Neural progenitor cell (in vitro differentiated cells): ENCODE measurements at regions not wholly inside any gene's neighbourhood (a gene's known extent, or its start where the extent isn't known, plus 50 kb on each side); places are given as distances from the start of the nearest gene placed in this dataset.

Experiments used
- DNase-seq: peaks from one replicate; pipeline ENCODE4 v3.0.0-alpha.2; 2016; ENCODE audit warnings: low spot score
- H2AFZ ChIP-seq: fragments of 200-600 bp; sonication (generic); replicated peaks from 2 replicates; pipeline ENCODE4 v1.6.1; 2016; ENCODE audit warnings: antibody characterized with exemption
- H3F3A ChIP-seq: fragments of 200-600 bp; sonication (generic); 2 replicates; pipeline ENCODE4 v1.6.1; 2016; ENCODE audit warnings: antibody characterized with exemption, low read depth
- H3K27ac ChIP-seq: fragments of 200-600 bp; sonication (generic); 2 replicates; pipeline ENCODE4 v1.5.1; 2016; ENCODE audit warnings: mild to moderate bottlenecking
- H3K27me3 ChIP-seq: fragments of 200-600 bp; sonication (generic); 2 replicates; pipeline ENCODE4 v1.6.1; 2016; ENCODE audit warnings: mild to moderate bottlenecking, moderate library complexity
- H3K36me3 ChIP-seq: fragments of 200-600 bp; sonication (generic); 2 replicates; pipeline ENCODE4 v1.5.1; 2016
- H3K4me1 ChIP-seq: fragments of 200-600 bp; sonication (generic); 2 replicates; pipeline ENCODE4 v1.6.1; 2016; ENCODE audit warnings: mixed run types
- H3K4me2 ChIP-seq: fragments of 200-600 bp; sonication (generic); 2 replicates; pipeline ENCODE4 v1.6.1; 2016
- H3K4me3 ChIP-seq: fragments of 200-600 bp; sonication (generic); 2 replicates; pipeline ENCODE4 v1.5.1; 2016
- H3K79me2 ChIP-seq: fragments of 200-600 bp; sonication (generic); 2 replicates; pipeline ENCODE4 v1.6.1; 2016; ENCODE audit warnings: low read depth
- H3K9ac ChIP-seq: fragments of 200-600 bp; sonication (generic); 2 replicates; pipeline ENCODE4 v1.6.1; 2016
- H3K9me3 ChIP-seq: fragments of 200-600 bp; sonication (generic); 2 replicates; pipeline ENCODE4 v1.5.1; 2016; ENCODE audit warnings: low read depth
- H4K20me1 ChIP-seq: fragments of 200-600 bp; sonication (generic); 2 replicates; pipeline ENCODE4 v1.6.1; 2016; ENCODE audit warnings: low read depth
- H3K27ac Mint-ChIP-seq: 3 replicates; pipeline ENCODE4 v1.8.0; 2021; ENCODE audit warnings: mixed read lengths
- H3K27me3 Mint-ChIP-seq: 2 replicates; pipeline ENCODE4 v1.8.0; 2022; ENCODE audit warnings: low read depth, mild to moderate bottlenecking, inconsistent platforms, moderate library complexity, mixed read lengths; ENCODE audit not compliant: insufficient read depth
- H3K36me3 Mint-ChIP-seq: 3 replicates; pipeline ENCODE4 v1.8.0; 2021; ENCODE audit warnings: mixed read lengths
- H3K4me1 Mint-ChIP-seq: 3 replicates; pipeline ENCODE4 v1.8.0; 2021; ENCODE audit warnings: mixed read lengths
- H3K4me3 Mint-ChIP-seq: 3 replicates; pipeline ENCODE4 v1.8.0; 2021; ENCODE audit warnings: mild to moderate bottlenecking, moderate library complexity, mixed read lengths
- H3K9me3 Mint-ChIP-seq: 3 replicates; pipeline ENCODE4 v1.8.0; 2020; ENCODE audit warnings: mixed read lengths
- EZH2 ChIP-seq: fragments of 200-600 bp; sonication (generic); IDR thresholded peaks from 2 replicates; pipeline ENCODE4 v1.6.1; 2017; ENCODE audit warnings: antibody characterized with exemption, mild to moderate bottlenecking, moderate library complexity
- EZH2phosphoT487 ChIP-seq: fragments of 200-600 bp; sonication (generic); IDR thresholded peaks from 2 replicates; pipeline ENCODE4 v1.6.1; 2017; ENCODE audit warnings: antibody characterized with exemption
- TF ChIP-seq, protein P1 (sequence below): fragments of 200-600 bp; sonication (generic); IDR thresholded peaks from 2 replicates; pipeline ENCODE4 v1.5.1; 2017; ENCODE audit warnings: antibody characterized with exemption, mild to moderate bottlenecking

- no peak overlapping the region for H3K27ac ChIP-seq
- H3K4me1 ChIP-seq: peaks cover 3% of the 10 kb centered on the region
- H3K27me3 Mint-ChIP-seq: peaks cover 3% of the 10 kb centered on the region
- no peak for TF ChIP-seq EZH2
- TF ChIP-seq EZH2phosphoT487: no peak
- TF ChIP-seq, protein P1, sequence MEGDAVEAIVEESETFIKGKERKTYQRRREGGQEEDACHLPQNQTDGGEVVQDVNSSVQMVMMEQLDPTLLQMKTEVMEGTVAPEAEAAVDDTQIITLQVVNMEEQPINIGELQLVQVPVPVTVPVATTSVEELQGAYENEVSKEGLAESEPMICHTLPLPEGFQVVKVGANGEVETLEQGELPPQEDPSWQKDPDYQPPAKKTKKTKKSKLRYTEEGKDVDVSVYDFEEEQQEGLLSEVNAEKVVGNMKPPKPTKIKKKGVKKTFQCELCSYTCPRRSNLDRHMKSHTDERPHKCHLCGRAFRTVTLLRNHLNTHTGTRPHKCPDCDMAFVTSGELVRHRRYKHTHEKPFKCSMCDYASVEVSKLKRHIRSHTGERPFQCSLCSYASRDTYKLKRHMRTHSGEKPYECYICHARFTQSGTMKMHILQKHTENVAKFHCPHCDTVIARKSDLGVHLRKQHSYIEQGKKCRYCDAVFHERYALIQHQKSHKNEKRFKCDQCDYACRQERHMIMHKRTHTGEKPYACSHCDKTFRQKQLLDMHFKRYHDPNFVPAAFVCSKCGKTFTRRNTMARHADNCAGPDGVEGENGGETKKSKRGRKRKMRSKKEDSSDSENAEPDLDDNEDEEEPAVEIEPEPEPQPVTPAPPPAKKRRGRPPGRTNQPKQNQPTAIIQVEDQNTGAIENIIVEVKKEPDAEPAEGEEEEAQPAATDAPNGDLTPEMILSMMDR: no peak
- peaks cover 4% of the 10 kb centered on the region for H3K9me3 ChIP-seq
- H3K4me3 Mint-ChIP-seq: no peak overlapping the region
- no peaks in the 10 kb centered on the region for H3K36me3 ChIP-seq
- peaks cover under 1% of the 10 kb centered on the region for H3K27me3 ChIP-seq
- H3K4me2 ChIP-seq: no peak overlapping the region
- no peaks in the 10 kb centered on the region for H3K36me3 Mint-ChIP-seq
- H3K9ac ChIP-seq: no peak overlapping the region
- no peak overlapping the region for H3K4me3 ChIP-seq
- H2AFZ ChIP-seq: no peak overlapping the region
- no peak overlapping the region for H3K27ac Mint-ChIP-seq
- H3F3A ChIP-seq: peaks cover 8% of the 10 kb centered on the region
- H3K79me2 ChIP-seq: no peaks in the 10 kb centered on the region
- H3K9me3 Mint-ChIP-seq: peaks cover 11% of the 10 kb centered on the region
- H3K4me1 Mint-ChIP-seq: no peaks in the 10 kb centered on the region
- no peaks in the 10 kb centered on the region for H4K20me1 ChIP-seq
- no peak for DNase-seq
Observed at GRCh38 chr1:147409886-147410285, 131.4 kb upstream of the BCL9 start.

DNA sequence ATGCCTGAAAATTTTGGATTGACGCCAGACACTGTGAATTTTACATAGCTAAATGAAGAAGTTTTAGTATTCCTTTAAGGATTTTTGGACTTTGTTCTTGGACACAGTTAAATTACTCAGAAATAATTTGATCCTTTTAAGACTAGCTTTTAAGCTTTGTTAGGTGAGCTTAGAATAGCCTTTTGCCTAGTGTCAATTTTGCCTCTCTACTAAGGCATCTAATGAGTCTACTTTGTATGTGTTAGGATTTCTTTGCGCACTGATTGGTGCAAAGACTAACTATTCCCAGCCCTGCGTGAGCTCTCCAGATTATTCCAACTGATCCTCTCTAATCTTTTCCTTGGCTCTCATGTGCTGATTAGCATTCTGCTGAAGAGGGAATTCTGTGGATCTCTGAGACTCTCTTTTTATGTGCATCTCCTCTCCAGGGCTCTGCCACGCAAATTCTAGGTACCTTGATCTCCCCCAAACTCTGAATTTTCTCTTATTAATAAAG lies 128.1 kb upstream of the BCL9 start:
- Histone ChIP-seq H3K79me2 (no peaks in the 10 kb centered on the region), H2AFZ (no peak overlapping the region), H3K4me1 (peaks cover 3% of the 10 kb centered on the region), H3K27me3 (peaks cover 13% of the 10 kb centered on the region), H3F3A (peaks cover 8% of the 10 kb centered on the region), H3K4me3 (no peak overlapping the region), H3K9ac (no peak overlapping the region), H3K4me2 (peak overlapping the region; percentile 2), H3K9me3 (peaks cover 4% of the 10 kb centered on the region), H4K20me1 (no peaks in the 10 kb centered on the region), H3K27ac (no peak overlapping the region), H3K36me3 (no peaks in the 10 kb centered on the region)
- TF ChIP-seq EZH2 (no peak), EZH2phosphoT487 (peak; percentile 99)
- TF ChIP-seq, protein P1: no peak
- DNase-seq: peak; percentile 73
- Mint-ChIP-seq H3K4me1 (no peaks in the 10 kb centered on the region), H3K36me3 (no peaks in the 10 kb centered on the region), H3K9me3 (peaks cover 8% of the 10 kb centered on the region), H3K4me3 (no peak overlapping the region), H3K27ac (no peak overlapping the region), H3K27me3 (peaks cover 3% of the 10 kb centered on the region)

GRCh38 chr1:147414505-147415163 lies 126.7 kb upstream of the BCL9 start:
- Histone ChIP-seq H3K36me3 (no peaks in the 10 kb centered on the region), H4K20me1 (no peaks in the 10 kb centered on the region), H3K79me2 (no peaks in the 10 kb centered on the region), H3K27ac (no peak overlapping the region), H3K4me2 (no peak overlapping the region), H3K27me3 (peaks cover 13% of the 10 kb centered on the region), H3K9ac (no peak overlapping the region), H3F3A (peaks cover 8% of the 10 kb centered on the region), H2AFZ (no peak overlapping the region), H3K4me1 (peaks cover 3% of the 10 kb centered on the region), H3K9me3 (peaks cover 4% of the 10 kb centered on the region), H3K4me3 (no peak overlapping the region)
- Mint-ChIP-seq H3K4me3 (no peak overlapping the region), H3K9me3 (peaks cover 5% of the 10 kb centered on the region), H3K27ac (no peak overlapping the region), H3K4me1 (no peaks in the 10 kb centered on the region), H3K36me3 (no peaks in the 10 kb centered on the region), H3K27me3 (peaks cover 3% of the 10 kb centered on the region)
- TF ChIP-seq, protein P1: no peak
- no peak for TF ChIP-seq EZH2
- TF ChIP-seq EZH2phosphoT487: no peak
- no peak for DNase-seq
